Caco-2 (cell line): ENCODE measurements at regions not wholly inside any gene's neighbourhood (a gene's known extent, or its start where the extent isn't known, plus 50 kb on each side); places are given as distances from the start of the nearest gene placed in this dataset.
"Not testable (repeated sequence)": the region's sequence is repeated elsewhere in the genome, so short reads cannot be mapped to it uniquely, and the experiment has no call there.

ENCODE experiments used
- BruUV-seq: library from RNA; stranded (reverse); fragments of 400-500 nt; replicated peaks from 2 replicates; lab custom pipeline; 2021; lab: Mats Ljungman, UMichigan
- CTCF ChIA-PET: fragments of 300-600 bp; sonication (Branson Sonifier 250); formaldehyde crosslinking; loops from one replicate; lab custom pipeline; 2022; ENCODE audit warnings: antibody characterized with exemption; lab: Charles Lee
- POLR2A ChIA-PET: fragments of 300-600 bp; sonication (Branson Sonifier 250); formaldehyde crosslinking; loops from one replicate; lab custom pipeline; 2022; ENCODE audit warnings: antibody characterized with exemption; lab: Charles Lee
- DNase-seq, 2 experiments: peaks; one replicate each; pipeline versions ENCODE4 v3.0.0 to v3.0.0-alpha.2; 2020 to 2022
- H3K27me3 ChIP-seq: replicated peaks from 2 replicates; pipeline ENCODE4 v1.6.0; 2011; ENCODE audit warnings: low read length; ENCODE audit not compliant: control insufficient read depth, insufficient read depth
- H3K36me3 ChIP-seq: 2 replicates; pipeline ENCODE4 v1.5.1; 2011; ENCODE audit warnings: low read length; ENCODE audit not compliant: control insufficient read depth, insufficient read depth
- H3K4me1 ChIP-seq: fragments of 250-450 bp; sonication (Bioruptor Pico); 2 replicates; pipeline ENCODE4 v1.5.1; 2020; ENCODE audit warnings: mild to moderate bottlenecking
- H3K4me3 ChIP-seq: 2 replicates; pipeline ENCODE4 v1.5.1; 2011; ENCODE audit warnings: low read depth, mild to moderate bottlenecking, control low read depth, low read length
- H3K9me3 ChIP-seq: fragments of 250-450 bp; sonication (Bioruptor Pico); 2 replicates; pipeline ENCODE4 v1.5.1; 2020; ENCODE audit warnings: mild to moderate bottlenecking, moderate library complexity
- H3K27ac Mint-ChIP-seq: one replicate; pipeline ENCODE4 v1.8.0; 2022; ENCODE audit warnings: mixed read lengths; ENCODE audit not compliant: unreplicated experiment
- H3K27me3 Mint-ChIP-seq: one replicate; pipeline ENCODE4 v1.8.0; 2022; ENCODE audit warnings: mixed read lengths; ENCODE audit not compliant: insufficient read depth, unreplicated experiment
- H3K36me3 Mint-ChIP-seq: one replicate; pipeline ENCODE4 v1.8.0; 2022; ENCODE audit warnings: mild to moderate bottlenecking, mixed read lengths; ENCODE audit not compliant: insufficient read depth, unreplicated experiment
- H3K4me1 Mint-ChIP-seq: one replicate; pipeline ENCODE4 v1.8.0; 2022; ENCODE audit warnings: low read depth, mixed read lengths; ENCODE audit not compliant: unreplicated experiment
- H3K4me3 Mint-ChIP-seq: one replicate; pipeline ENCODE4 v1.8.0; 2022; ENCODE audit warnings: mild to moderate bottlenecking, moderate library complexity, mixed read lengths; ENCODE audit not compliant: unreplicated experiment
- H3K9me3 Mint-ChIP-seq: one replicate; pipeline ENCODE4 v1.8.0; 2022; ENCODE audit warnings: mixed read lengths; ENCODE audit not compliant: unreplicated experiment
- CTCF ChIP-seq, 2 experiments: fragments of 200-600 bp in 1 of 2; IDR thresholded peaks; 1 replicate in 1 of 2; 2 replicates in 1 of 2; pipeline versions ENCODE4 v1.5.1 to v1.8.0; 2011 to 2022; ENCODE audit warnings: antibody characterized with exemption in 1 of 2, control low read depth in 1 of 2, inconsistent platforms in 1 of 2, low read depth in 1 of 2, low read length in 1 of 2, mild to moderate bottlenecking in 1 of 2, moderate library complexity in 1 of 2; ENCODE audit not compliant: insufficient read depth in 1 of 2, severe bottlenecking in 1 of 2, unreplicated experiment in 1 of 2
- intact Hi-C: fragments of 100-400 bp; cut with micrococcal nuclease; formaldehyde crosslinking; loops from one replicate; pipeline ENCODE4 v1.10.0; 2022; ENCODE audit not compliant: unreplicated experiment

- H3K9me3 Mint-ChIP-seq, H3K27me3 Mint-ChIP-seq, H3K4me1 ChIP-seq, POLR2A ChIA-PET, H3K4me1 Mint-ChIP-seq, CTCF ChIA-PET, DNase-seq, H3K36me3 Mint-ChIP-seq, intact Hi-C loops, H3K9me3 ChIP-seq, BruUV-seq, H3K36me3 ChIP-seq, H3K27me3 ChIP-seq: not testable (repeated sequence)
- Mint-ChIP-seq H3K4me3 (peak overlapping the region; percentile 70), H3K27ac (peak overlapping the region; percentile 69)
- peak overlapping the region; percentile 35 for H3K4me3 ChIP-seq
Measured at GRCh38 chr5:85662969-85663707, 954.6 kb upstream of the COX7C start.

GRCh38 chr5:85663708-85664031, 954.1 kb upstream of the COX7C start:
- Mint-ChIP-seq H3K4me1 (no peaks in the 10 kb centered on the region), H3K27me3 (no peaks in the 10 kb centered on the region), H3K27ac (peak overlapping the region; percentile 69), H3K36me3 (no peaks in the 10 kb centered on the region), H3K9me3 (peaks cover 9% of the 10 kb centered on the region), H3K4me3 (peak overlapping the region; percentile 70)
- peak overlapping the region; percentile 35 for H3K4me3 ChIP-seq
- ChIA-PET CTCF (no interaction called here), POLR2A (no interaction called here)
- H3K4me1 ChIP-seq, result no peaks in the 10 kb centered on the region
- H3K27me3 ChIP-seq, result no peaks in the 10 kb centered on the region
- H3K9me3 ChIP-seq, result no peaks in the 10 kb centered on the region
- H3K36me3 ChIP-seq, result no peaks in the 10 kb centered on the region
- no peak for TF ChIP-seq CTCF (IDR thresholded peaks at IDR 0.05; ENCODE audit: insufficient read depth in 1 of 2, low read depth in 1 of 2, low read length in 1 of 2, severe bottlenecking in 1 of 2, unreplicated experiment in 1 of 2)
- intact Hi-C loops, result no loop called here
- DNase-seq, result no peak
- TSS peak; percentile 54 for BruUV-seq

- Mint-ChIP-seq H3K4me1 (no peaks in the 10 kb centered on the region), H3K4me3 (no peak overlapping the region), H3K27me3 (no peaks in the 10 kb centered on the region), H3K9me3 (no peaks in the 10 kb centered on the region), H3K36me3 (no peaks in the 10 kb centered on the region), H3K27ac (no peak overlapping the region)
- intact Hi-C loops, result no loop called here
- H3K4me3 ChIP-seq, result no peak overlapping the region
- H3K9me3 ChIP-seq, result no peaks in the 10 kb centered on the region
- POLR2A ChIA-PET, result no interaction called here
- 0 out of 2 replicates have a peak, but pooled peaks cover 8% of the 10 kb centered on the region for H3K4me1 ChIP-seq
- no peak for TF ChIP-seq CTCF (IDR thresholded peaks at IDR 0.05; ENCODE audit: insufficient read depth in 1 of 2, low read depth in 1 of 2, low read length in 1 of 2, severe bottlenecking in 1 of 2, unreplicated experiment in 1 of 2)
- H3K36me3 ChIP-seq, result no peaks in the 10 kb centered on the region
- CTCF ChIA-PET, result no interaction called here
- no peaks in the 10 kb centered on the region for H3K27me3 ChIP-seq
- BruUV-seq, result no TSS peak
- no peak for DNase-seq
Measured at GRCh38 chr5:85670417-85670816, 947.3 kb upstream of the COX7C start.
